Iris pigment epithelial cell (primary cell): ENCODE measurements at regions not wholly inside any gene's neighbourhood (a gene's known extent, or its start where the extent isn't known, plus 50 kb on each side); places are given as distances from the start of the nearest gene placed in this dataset.

Source experiments
- DNase-seq: peaks from one replicate; pipeline ENCODE4 v3.0.0-alpha.2; 2011; ENCODE audit warnings: low read depth

DNA sequence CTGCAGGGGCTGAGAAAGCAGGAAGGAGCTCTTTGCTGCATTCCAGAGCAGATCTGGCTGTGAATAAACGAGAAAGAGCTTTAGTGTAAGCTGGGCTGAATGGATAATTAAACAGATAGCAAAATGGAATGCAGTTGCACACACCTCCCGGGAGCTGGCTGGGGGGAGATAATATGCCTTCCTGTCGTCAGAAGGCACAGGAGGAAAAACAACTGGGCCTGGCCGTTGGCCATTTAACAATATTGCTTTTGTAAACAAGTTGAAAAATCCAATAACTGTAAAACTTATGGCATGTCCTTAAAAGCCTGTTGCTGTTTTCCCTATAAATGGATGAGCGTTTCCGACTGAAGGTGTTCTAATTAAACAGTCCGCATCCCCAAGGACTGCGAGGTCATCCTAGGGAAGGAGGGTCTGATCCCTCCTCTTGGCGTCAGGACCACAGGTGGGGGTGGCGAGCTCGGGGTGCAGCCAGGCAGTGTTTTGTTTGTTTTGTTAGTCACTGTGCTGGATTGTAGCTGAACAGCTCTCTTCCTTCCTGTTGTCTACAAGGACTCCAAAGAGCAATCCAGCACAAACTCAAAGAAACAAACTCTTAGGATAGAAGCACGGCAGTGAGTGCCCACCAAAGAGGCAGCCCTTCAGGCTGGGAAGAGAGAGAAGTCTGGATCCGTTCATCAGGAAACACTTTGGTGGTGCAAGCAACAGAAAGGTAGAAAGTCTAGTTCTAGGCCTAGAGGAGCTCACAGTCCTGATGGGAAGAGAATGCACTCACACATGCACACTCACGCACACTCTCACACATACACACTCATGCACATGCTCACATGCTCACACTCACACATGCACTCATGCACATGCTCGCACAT lies 133.4 kb upstream of the SMAD3 start:
- peak; percentile 79 for DNase-seq

- DNase-seq, result no peak
Measured at GRCh38 chr15:66932634-66933024, 132.8 kb upstream of the SMAD3 start.

DNA sequence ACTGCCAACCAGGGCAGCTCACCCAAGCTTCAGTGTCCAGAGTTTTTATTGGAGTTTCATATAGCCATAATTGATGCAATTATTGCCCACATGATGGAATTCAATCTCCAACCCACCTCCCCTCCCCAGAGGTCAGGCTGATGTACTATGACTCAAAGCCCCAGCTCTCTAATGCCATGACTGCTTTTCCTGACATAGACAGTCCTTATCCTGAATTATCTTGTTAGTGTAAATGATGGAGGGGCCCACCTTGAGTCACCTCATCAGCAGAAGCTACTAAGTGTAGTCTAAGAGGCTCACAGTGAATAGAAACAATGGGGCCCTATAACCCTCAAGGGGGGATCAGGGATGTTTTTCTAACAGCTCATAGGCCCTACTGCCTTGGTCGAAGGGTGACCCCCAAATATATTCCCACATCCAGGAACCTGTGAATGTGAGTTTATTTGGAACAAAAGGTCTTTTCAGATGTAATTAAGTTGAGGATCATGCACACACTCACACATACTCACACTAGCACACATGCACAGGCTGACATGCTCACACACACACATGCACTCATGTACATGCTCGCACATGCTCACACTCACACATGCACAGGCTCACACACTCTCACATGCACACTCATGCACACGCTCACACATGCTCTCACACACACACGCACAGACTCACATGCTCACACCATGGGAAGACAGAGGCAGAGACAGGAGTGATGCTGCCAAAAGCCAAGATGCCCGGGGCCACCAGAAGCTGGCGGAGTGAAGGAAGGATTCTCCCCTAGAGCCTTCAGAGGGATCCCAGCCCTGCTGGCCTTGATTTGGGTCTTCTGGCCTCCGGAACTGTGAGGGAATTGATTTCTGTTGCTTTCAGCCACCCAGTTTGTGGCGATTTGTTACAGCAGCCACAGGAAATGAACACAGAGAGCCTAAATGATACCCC lies 131.2 kb upstream of the SMAD3 start:
- no peak for DNase-seq

DNA sequence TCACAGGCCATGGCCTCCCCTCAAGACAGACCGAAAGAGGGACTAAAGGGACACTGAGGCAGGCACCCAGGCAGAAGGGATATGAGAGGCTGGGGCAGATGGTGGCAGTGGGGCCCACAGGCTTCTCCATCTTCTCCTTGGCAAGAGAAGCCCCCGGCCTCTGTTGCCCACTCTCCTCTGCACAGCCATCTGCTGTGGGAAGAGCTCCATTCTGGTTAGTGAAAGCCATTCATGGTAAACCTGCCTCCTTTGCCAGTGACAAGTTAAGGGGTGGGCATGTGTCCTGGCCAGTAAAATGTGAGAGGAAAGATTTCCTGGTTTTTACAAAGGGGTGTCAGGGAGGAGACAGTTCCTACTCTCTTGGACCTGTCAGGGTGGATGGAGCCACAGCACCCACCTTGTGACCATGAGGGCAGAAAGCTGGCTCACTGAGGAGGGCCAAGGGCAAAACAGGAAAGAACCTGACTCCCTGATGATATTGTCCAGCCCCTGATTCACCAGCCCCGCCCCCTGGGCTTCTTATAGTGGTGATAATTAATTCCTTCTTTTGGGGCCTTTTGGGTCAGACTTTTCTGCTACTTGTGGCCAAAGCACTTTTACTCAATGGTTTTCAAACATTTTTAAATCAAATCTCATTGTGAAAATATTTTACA lies 130.4 kb upstream of the SMAD3 start:
- no peak for DNase-seq

- DNase-seq, result no peak
Measured at GRCh38 chr15:66935688-66936087, 129.7 kb upstream of the SMAD3 start.

DNA sequence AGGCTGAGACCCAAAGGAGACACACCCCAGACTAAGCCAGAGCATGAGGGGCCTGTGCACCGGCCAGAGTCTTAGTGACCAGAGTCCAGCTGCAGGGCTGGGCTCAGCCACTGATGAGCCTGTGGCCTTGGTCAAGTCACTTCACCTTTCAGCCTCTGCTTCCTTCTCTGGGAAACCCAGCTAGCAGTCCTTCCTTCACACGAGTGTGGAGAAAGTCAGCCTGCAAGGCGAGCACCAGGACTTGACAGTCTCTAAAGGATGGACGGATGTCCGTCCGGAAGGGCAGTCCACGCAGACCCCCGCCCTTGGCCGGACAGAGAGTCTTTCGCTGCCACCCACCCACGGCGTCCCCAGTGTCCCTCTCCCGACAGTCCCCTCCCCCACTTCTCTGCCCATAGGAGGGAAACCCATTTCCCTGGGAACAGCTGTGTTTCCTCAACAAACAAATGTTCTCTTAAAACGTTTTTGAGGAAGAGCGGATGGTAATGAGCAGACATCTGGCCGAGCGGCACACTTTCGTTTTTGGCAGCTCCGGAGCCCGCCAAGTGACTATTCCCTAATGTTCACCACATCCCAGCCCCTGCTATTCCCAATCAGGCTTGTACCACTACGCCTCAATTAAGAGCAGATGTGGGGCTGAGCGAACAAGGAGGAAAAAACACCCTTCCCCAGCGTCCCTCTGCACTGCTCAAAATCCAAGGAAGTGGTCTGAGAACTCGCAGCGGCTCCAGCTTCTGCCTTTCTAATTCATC lies 129.1 kb upstream of the SMAD3 start:
- no peak for DNase-seq

- DNase-seq, result no peak
Measured at GRCh38 chr15:66936861-66937582, 128.4 kb upstream of the SMAD3 start.

GRCh38 chr15:66937588-66937987 lies 127.8 kb upstream of the SMAD3 start:
- no peak for DNase-seq

DNA sequence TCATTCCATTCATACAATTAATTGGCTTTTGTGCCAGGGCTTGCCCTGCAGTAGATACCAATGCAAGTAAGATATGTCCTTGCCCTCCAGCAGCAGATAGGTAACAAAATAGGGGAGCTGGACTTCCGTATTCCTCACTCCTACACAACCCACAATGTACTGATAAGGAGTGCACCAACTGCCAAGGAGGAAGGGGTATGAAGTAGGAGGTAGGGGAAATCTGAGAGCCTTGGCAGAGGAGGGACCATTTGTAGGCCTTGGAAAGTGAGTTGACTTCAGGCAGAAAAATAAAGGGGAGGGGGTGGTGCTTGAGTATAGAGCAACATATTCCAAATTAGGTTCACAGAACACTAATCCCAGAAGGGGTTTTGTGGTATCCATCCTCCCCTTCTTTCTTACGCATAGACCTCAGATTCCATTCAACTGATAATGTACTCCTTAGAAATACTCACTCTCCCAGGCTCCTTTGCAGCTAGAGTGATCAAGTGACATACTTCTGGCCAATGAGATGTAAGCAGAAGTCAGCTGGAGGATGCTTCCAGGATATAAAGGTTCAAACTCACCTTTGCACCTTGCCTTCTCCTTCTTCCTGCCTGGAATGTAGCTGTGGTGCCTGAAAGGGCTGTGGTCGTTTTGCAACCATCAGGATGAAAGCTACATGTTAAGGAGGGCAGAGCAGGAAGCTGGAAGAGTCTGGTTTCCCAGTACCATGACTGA lies 127.1 kb upstream of the SMAD3 start:
- DNase-seq, result no peak

GRCh38 chr15:66939016-66939415 lies 126.4 kb upstream of the SMAD3 start:
- no peak for DNase-seq

DNA sequence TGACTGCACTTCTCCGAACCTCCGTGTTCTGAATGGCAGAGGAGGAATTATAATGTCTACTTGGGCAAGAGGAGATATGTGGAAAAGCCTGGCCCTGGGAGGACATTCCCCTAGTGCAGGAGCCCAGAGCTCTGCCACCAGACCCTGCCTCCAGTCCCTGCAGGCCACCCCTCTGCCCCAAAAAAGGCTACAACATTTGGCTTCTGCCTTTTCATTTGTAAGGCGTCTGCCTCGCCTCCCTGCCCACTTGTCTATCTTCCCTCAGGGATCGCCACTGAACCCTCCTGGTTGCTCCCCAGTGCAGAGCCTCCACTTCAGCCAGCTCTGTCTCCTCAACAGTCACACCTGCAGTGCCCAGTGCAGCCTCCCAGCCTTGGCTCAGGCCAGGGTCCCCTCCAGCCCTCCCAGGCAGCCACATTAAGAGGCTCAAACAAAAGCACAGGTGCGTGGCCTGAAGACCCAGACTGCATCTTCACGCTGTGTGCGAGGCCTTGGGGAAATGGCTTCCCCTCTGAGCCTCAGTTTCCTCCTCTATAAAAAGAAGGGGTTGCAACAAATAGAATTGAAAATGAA lies 125.9 kb upstream of the SMAD3 start:
- DNase-seq, result no peak

- peak; percentile 71 for DNase-seq
Measured at GRCh38 chr15:66940368-66940767, 125.0 kb upstream of the SMAD3 start.

- DNase-seq, result no peak
Measured at GRCh38 chr15:66941108-66941711, 124.2 kb upstream of the SMAD3 start.

DNA sequence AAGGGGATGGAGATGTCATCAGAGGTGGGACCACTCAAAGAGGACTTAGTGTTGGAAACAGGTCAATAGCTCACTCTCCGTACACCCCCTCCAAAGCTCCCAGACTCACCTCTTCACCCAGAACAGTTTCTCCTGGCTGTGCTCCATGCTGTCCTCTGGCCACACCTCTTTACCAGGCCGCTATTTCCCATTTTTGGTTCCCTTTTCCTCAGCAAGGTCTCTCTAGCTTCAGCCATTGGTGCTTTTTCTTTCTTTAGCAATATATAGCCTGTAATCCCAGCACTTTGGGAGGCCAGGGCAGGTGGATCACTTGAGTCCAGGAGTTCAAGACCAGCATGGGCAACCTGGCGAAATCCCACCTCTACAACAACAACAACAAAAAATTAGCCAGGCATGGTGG lies 123.6 kb upstream of the SMAD3 start:
- DNase-seq, result no peak

- DNase-seq, result no peak
Measured at GRCh38 chr15:66942649-66943390, 122.6 kb upstream of the SMAD3 start.

DNA sequence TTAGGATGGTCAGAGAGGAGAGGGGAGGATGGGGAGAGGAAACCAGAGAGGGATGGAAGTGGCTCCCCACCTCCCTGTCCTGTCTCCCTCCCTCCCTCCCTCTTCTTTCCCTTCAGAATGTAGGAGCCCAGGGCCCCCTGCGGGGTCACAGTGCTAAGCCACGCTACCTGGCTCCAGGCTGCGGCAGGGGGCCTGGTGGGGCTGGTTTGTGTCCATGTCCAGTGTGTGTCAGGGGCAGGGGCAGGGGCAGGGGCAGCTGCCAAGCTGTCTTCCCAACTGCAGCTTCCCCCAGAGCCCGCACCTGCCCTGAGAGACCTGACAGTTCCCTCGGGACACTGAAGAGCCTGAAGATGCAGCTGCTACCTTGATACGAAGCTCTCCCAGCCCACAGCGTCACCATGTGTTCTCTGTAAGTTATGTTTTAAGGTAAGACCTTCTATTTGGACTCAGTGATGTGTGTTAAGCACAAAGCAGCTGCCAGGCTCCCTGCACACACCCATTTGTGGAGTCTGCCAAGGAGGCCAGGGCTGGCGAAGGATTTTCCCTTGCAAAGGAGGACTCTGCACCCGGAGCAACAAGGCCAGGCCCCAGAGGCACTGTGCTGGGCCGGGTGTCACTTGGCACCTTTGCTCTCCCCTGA lies 121.8 kb upstream of the SMAD3 start:
- DNase-seq, result no peak

DNA sequence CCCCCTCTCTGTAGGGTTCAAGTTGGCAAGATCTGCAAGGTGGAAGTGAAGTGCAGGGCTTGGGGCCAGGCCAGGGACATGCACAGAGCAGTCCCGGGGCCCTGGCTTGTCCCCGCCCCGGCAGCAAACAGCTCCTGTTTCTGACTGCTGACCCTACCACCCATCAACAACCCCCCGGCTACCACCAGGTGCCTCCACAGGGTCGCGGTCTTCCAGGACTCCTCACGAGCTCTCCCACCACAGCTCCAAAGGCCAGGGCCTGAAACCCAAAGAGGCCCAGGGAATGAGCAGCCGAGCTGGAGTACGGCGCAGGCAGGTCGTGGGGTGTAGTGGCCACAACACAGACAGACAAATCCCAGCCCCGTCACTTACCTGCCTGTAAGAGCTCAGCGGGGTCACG lies 121.3 kb upstream of the SMAD3 start:
- no peak for DNase-seq

DNA sequence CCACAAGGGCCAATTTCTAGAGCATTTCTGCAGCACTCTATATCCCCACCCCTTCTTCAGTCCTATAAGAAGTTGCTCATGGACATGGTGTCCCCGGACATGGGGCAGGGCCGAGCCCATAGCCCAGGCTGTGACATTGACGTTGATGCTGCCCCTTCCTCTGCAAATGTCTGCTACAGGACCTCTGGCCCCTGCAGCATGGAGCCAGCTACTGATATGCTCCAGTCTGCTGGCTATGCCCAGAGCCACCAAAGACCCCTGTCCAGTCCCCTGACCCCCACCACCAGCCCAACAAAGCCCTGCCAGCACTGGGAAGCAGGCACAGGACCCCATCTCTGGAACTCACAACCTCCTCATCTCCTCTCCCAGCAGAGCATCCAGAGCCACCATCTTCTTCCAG lies 120.1 kb upstream of the SMAD3 start:
- DNase-seq, result no peak
